SU-DHL-6 (cell line): ENCODE measurements at regions not wholly inside any gene's neighbourhood (a gene's known extent, or its start where the extent isn't known, plus 50 kb on each side); places are given as distances from the start of the nearest gene placed in this dataset.

Experiments
- CTCF ChIP-seq: fragments of 200-600 bp; sonication (generic); IDR thresholded peaks from one replicate; pipeline ENCODE4 v1.5.1; 2017; ENCODE audit warnings: antibody characterized with exemption, mild to moderate bottlenecking, low read length, moderate library complexity; ENCODE audit not compliant: insufficient read depth, poor library complexity, severe bottlenecking
- EZH2phosphoT487 ChIP-seq: fragments of 200-600 bp; sonication (generic), shearing (Covaris generic); conservative IDR thresholded peaks from 2 replicates; pipeline ENCODE4 v1.6.1; 2018; ENCODE audit warnings: mild to moderate bottlenecking, antibody characterized with exemption, low read length, moderate library complexity, mixed read lengths

DNA sequence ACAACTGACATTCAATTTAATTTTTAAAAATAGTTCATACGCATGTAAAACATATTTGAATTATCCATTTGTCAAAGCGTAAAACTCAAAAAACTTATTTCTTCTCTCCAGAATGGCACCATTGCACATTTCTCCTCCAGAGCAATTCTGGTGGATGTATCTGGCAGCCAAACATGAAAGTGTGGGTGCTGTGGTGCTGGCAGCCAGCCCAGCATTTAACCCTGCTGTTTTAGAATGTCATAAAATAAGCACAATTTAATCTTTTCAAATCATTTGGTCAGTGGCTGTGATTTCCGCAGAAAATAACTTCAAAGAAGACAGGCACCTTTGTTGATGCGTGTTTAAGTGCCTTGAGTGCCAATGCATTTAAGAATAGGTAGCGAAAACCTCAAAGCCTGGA is 302.7 kb upstream of the MEOX2 start:
- TF ChIP-seq CTCF: no peak
- TF ChIP-seq EZH2phosphoT487: no peak
